Natural killer cell (primary cell): ENCODE measurements at regions not wholly inside any gene's neighbourhood (a gene's known extent, or its start where the extent isn't known, plus 50 kb on each side); places are given as distances from the start of the nearest gene placed in this dataset.

Experiments
- ATAC-seq, 3 donors: fragments of 150-1000 bp in 2 of 3; fragments of 200-7000 bp in 1 of 3; cut with Tn5 transposase; 1 replicate in 1 of 3; 2 replicates in 2 of 3; pipeline ENCODE4 v1.10.0; 2021; ENCODE audit warnings: mild to moderate bottlenecking in 2 of 3, moderate library complexity in 2 of 3
- DNase-seq, 2 donors: peaks; one replicate each; pipeline versions ENCODE4 v3.0.0 to v3.0.0-alpha.2; 2013 to 2021; ENCODE audit warnings: mixed read lengths in 1 of 2
- H3K27ac ChIP-seq: one replicate; pipeline ENCODE4 v1.5.1; 2013; ENCODE audit warnings: mild to moderate bottlenecking, low read length
- H3K27me3 ChIP-seq: one replicate; pipeline ENCODE4 v1.6.1; 2013; ENCODE audit warnings: low read length; ENCODE audit not compliant: control insufficient read depth, insufficient read depth
- H3K36me3 ChIP-seq: one replicate; pipeline ENCODE4 v1.6.1; 2013; ENCODE audit warnings: low read length; ENCODE audit not compliant: control insufficient read depth, insufficient read depth
- H3K4me1 ChIP-seq: one replicate; pipeline ENCODE4 v1.6.1; 2013; ENCODE audit warnings: low read length; ENCODE audit not compliant: control insufficient read depth, insufficient read depth
- H3K4me3 ChIP-seq: one replicate; pipeline ENCODE4 v1.5.1; 2013; ENCODE audit warnings: low read length
- H3K9me3 ChIP-seq: one replicate; pipeline ENCODE4 v1.6.1; 2013; ENCODE audit warnings: low read length; ENCODE audit not compliant: control insufficient read depth, insufficient read depth
- H3K27ac Mint-ChIP-seq, 2 donors: one replicate each; pipeline ENCODE4 v1.8.0; 2022; ENCODE audit warnings: mild to moderate bottlenecking in 2 of 2, mixed read lengths in 2 of 2, moderate library complexity in 1 of 2
- H3K27me3 Mint-ChIP-seq, 2 donors: one replicate each; pipeline ENCODE4 v1.8.0; 2022; ENCODE audit warnings: low read depth in 2 of 2, mixed read lengths in 2 of 2
- H3K36me3 Mint-ChIP-seq: one replicate; pipeline ENCODE4 v1.8.0; 2022; ENCODE audit warnings: mixed read lengths
- H3K4me1 Mint-ChIP-seq, 2 donors: one replicate each; pipeline ENCODE4 v1.8.0; 2022; ENCODE audit warnings: mixed read lengths in 2 of 2
- H3K4me3 Mint-ChIP-seq: one replicate; pipeline ENCODE4 v1.8.0; 2022; ENCODE audit warnings: mild to moderate bottlenecking, moderate library complexity, mixed read lengths
- H3K9me3 Mint-ChIP-seq, 2 donors: one replicate each; pipeline ENCODE4 v1.8.0; 2022; ENCODE audit warnings: mixed read lengths in 2 of 2
- WGBS: methylation state at CpG from one replicate; pipeline ENCODE4 v1.1.7; 2013; ENCODE audit warnings: missing lambda C conversion rate; ENCODE audit not compliant: insufficient coverage; 5-methylcytosine and 5-hydroxymethylcytosine counted together
- intact Hi-C: fragments of 100-400 bp; cut with micrococcal nuclease; formaldehyde crosslinking; loops from one replicate; pipeline ENCODE4 v1.14.2; 2022
- TF ChIP-seq, protein P1 (sequence below): fragments of 200-600 bp; IDR thresholded peaks from one replicate; pipeline ENCODE4 v1.8.0; 2022; ENCODE audit warnings: antibody characterized with exemption

DNA sequence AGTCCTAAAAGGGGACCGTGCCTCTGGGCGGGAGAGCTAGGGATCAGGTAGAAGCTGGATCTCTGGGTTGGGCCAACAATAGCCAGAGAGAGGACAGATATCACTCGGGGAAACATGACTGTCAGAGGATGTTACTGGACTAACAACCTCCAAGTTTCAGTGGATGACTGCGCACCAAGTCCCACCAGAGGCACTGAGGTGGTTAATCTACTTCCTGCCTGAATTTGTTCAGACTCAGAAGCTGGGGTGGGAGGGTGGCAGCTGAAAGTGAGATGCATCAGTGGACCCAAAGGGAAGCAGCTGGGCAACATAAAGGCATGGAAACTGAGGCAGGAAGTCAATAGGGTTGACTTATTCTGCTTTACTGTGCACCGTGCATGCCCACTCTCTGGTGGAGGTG lies 130.1 kb upstream of the SLC44A1 start:
- Mint-ChIP-seq H3K4me3 (peak overlapping the region; percentile 11), H3K27ac (no peak overlapping the region), H3K9me3 (no peaks in the 10 kb centered on the region), H3K36me3 (no peaks in the 10 kb centered on the region), H3K27me3 (peaks cover 6 to 10% of the 10 kb centered on the region in 2 donors), H3K4me1 (peaks cover 28 to 29% of the 10 kb centered on the region in 2 donors)
- WGBS: 63% methylated on average over 4 of the region's 5 CpGs
- TF ChIP-seq, protein P1, sequence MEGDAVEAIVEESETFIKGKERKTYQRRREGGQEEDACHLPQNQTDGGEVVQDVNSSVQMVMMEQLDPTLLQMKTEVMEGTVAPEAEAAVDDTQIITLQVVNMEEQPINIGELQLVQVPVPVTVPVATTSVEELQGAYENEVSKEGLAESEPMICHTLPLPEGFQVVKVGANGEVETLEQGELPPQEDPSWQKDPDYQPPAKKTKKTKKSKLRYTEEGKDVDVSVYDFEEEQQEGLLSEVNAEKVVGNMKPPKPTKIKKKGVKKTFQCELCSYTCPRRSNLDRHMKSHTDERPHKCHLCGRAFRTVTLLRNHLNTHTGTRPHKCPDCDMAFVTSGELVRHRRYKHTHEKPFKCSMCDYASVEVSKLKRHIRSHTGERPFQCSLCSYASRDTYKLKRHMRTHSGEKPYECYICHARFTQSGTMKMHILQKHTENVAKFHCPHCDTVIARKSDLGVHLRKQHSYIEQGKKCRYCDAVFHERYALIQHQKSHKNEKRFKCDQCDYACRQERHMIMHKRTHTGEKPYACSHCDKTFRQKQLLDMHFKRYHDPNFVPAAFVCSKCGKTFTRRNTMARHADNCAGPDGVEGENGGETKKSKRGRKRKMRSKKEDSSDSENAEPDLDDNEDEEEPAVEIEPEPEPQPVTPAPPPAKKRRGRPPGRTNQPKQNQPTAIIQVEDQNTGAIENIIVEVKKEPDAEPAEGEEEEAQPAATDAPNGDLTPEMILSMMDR: no peak
- DNase-seq (peak in 1 of 2 donors; percentile 22), ATAC-seq (no peak)
- Histone ChIP-seq H3K4me3 (no peak overlapping the region), H3K36me3 (no peaks in the 10 kb centered on the region), H3K9me3 (no peaks in the 10 kb centered on the region), H3K27me3 (no peaks in the 10 kb centered on the region), H3K27ac (no peak overlapping the region), H3K4me1 (peaks cover 26% of the 10 kb centered on the region)
- intact Hi-C loops: no loop called here

DNA sequence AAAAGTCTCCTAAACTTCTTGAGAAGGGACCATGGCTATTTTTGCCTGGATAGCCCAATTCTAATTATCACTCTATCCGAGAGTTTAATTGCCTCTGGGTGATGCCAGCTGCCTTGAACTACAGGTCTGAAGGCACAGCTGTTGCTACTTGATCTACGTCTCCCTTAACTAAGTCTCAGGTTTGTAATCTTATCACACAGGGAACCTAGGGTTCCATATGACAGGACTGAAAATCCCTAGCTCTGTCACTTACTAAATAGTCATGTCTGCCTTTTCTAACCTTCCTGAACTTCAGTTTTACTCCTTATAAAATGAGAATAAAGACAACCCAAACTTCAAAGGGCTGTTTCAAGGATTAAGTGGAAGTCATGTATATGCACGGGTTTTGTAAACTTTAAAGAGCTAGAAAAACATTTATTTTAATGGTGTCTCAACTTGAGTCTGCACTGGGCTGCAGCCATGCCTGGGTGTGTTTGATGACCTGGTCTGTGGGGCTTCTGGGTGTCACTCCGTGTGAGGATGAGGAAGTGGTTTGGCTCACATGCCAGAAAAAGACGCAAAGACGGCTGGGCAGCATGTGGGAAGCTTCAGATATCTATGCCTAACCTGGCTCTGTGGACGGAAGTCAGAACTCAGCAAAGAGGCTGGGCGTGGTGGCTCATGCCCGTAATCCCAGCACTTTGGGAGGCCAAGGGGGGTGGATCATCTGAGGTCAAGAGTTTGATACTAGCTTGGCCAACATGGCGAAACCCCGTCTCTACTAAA lies 129.3 kb upstream of the SLC44A1 start:
- Histone ChIP-seq H3K36me3 (no peaks in the 10 kb centered on the region), H3K27ac (no peak overlapping the region), H3K4me3 (no peak overlapping the region), H3K27me3 (no peaks in the 10 kb centered on the region), H3K4me1 (peaks cover 26% of the 10 kb centered on the region), H3K9me3 (no peaks in the 10 kb centered on the region)
- WGBS: 24% methylated on average over 10 of the region's 11 CpGs
- ATAC-seq (peak; percentile 73 to 92 (median 88)), DNase-seq (peak; percentile 22 to 52)
- TF ChIP-seq, protein P1: no peak
- no peaks in the 10 kb centered on the region for H3K9me3 Mint-ChIP-seq
- peaks cover 28 to 29% of the 10 kb centered on the region in 2 donors for H3K4me1 Mint-ChIP-seq
- peak overlapping the region; percentile 66 for H3K4me3 Mint-ChIP-seq
- peak overlapping the region in 1 of 2 donors; percentile 75 for H3K27ac Mint-ChIP-seq
- peaks cover 6% of the 10 kb centered on the region in 2 donors for H3K27me3 Mint-ChIP-seq
- intact Hi-C loops: no loop called here
- H3K36me3 Mint-ChIP-seq: no peaks in the 10 kb centered on the region

DNA sequence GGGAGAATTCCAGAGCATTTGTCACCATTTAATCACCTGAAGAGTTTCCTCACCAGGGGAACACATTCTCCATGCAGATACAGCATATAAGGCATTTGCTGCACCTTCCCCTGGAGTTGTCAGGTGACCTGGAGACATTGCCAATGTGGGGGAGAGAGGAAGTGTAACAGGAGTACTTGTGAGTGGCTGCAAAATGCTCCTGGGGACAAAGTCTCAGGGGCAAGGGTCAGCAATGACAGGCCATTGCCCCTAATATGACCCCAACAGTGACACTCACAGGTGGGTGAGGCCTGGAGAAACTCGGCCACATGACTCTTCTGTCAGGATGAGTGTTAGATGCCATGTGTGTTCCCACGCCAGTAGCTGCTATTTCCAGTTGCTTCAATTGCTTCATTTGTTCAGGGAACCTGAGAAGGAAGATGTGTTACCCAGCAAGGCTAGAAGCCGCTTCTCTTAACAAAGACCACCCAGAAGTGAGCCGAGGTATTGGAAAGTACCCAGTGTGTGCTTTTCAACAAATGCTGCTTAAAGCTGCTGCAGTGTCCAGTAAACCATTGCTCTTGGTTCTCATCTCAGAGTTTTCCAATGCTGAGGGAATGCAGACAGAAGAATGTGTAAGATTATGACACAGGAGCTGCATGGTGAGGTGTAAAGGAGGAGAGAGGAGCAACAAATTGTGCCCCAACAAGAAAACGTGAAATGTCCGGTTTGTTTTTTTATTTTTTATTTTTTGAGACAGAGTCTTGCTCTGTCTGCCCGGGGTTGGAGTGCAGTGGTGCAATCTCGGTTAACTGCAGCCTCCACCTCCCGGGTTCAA lies 128.2 kb upstream of the SLC44A1 start:
- Histone ChIP-seq H3K27ac (no peak overlapping the region), H3K4me3 (no peak overlapping the region), H3K9me3 (no peaks in the 10 kb centered on the region), H3K4me1 (peaks cover 26% of the 10 kb centered on the region), H3K27me3 (no peaks in the 10 kb centered on the region), H3K36me3 (no peaks in the 10 kb centered on the region)
- Mint-ChIP-seq H3K27me3 (peaks cover 5 to 6% of the 10 kb centered on the region in 2 donors), H3K9me3 (no peaks in the 10 kb centered on the region), H3K4me1 (peaks cover 28 to 29% of the 10 kb centered on the region in 2 donors), H3K36me3 (no peaks in the 10 kb centered on the region), H3K27ac (no peak overlapping the region), H3K4me3 (no peak overlapping the region)
- TF ChIP-seq, protein P1: no peak
- intact Hi-C loops: no loop called here
- WGBS: 95% methylated on average over 9 of the region's 9 CpGs
- ATAC-seq: no peak
- DNase-seq: no peak
